ENCODE measurements at regions not wholly inside any gene's neighbourhood (a gene's known extent, or its start where the extent isn't known, plus 50 kb on each side); places are given as distances from the start of the nearest gene placed in this dataset.
"Not testable (repeated sequence)": the region's sequence is repeated elsewhere in the genome, so short reads cannot be mapped to it uniquely, and the experiment has no call there.

DNA sequence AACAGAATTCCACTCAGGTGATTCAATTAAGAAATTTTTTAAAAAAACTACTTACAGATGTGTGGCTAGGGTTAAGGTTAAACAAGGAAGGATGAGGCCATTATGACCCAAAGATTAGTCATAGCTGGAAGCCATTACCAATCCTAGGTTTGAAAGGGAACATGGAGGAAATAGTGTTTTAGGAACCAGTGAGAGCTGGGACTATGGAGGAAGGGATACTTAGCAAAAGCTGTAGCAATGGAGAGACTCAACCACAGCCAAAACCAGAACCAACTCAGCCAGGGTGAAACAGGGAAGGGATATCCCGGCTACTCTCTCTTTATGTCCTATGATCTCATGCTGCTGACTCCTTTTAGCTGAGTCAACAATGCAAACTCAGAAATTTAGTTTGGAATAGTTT lies 148.6 kb upstream of the CNKSR2 start:
- DNase-seq: no peak

- DNase-seq: not testable (repeated sequence)
Observed at GRCh38 chrX:21228974-21229373, 145.2 kb upstream of the CNKSR2 start.

- no peak for DNase-seq
Observed at GRCh38 chrX:21255032-21255618, 119.1 kb upstream of the CNKSR2 start.

GRCh38 chrX:21266949-21267348 lies 107.3 kb upstream of the CNKSR2 start:
- DNase-seq: no peak

DNA sequence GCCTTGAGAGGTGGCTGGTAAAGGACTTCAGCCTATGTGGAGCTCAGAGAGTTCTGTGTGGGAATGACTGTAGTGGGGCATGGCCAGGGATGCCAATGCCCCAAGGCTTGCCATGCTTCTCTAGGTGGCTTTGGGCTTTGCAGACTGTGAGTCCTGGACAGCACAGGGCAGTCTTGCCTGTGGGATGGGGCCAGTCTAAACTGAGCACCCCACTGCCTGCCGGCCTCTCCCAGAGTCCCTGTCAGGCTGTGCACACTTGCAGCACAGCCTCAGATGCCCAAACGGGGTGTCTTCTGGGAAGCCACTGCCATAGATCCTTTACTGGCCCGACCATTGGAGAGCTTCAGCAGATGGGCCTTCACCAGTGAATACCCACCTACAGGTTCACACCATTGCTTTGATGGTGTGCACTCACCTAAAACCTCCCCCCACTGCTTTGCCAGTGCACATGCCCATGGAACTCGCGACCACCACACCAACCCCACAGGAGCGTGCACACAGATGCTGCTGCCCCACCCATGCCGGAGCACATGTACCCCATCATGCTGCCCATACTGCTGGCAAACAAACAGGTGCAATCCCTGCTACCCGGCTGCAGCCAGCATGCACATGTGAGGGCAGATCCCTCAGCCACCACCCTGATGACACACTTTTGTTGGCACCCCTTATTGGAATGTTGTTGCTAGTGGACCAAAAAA lies 97.3 kb upstream of the CNKSR2 start:
- no peak for DNase-seq

DNA sequence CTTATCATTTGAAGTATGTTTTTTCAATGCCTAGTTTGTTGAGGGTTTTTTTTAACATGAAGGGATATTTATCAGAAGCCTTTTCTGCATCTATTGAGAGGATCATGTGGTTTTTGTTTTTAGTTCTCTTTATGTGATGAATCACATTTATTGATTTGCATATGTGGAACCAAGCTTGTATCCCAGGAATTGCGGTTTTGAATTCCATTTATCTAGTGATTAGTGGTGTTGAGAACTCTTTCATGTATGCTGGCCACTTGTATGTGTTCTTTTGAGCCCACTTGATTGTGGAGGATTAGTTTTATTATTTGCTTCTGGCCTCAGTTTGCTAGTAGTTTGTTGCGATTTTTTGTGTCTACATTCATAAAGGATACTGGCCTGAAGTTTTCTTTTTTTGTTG lies 85.0 kb upstream of the CNKSR2 start:
- DNase-seq: no peak

DNA sequence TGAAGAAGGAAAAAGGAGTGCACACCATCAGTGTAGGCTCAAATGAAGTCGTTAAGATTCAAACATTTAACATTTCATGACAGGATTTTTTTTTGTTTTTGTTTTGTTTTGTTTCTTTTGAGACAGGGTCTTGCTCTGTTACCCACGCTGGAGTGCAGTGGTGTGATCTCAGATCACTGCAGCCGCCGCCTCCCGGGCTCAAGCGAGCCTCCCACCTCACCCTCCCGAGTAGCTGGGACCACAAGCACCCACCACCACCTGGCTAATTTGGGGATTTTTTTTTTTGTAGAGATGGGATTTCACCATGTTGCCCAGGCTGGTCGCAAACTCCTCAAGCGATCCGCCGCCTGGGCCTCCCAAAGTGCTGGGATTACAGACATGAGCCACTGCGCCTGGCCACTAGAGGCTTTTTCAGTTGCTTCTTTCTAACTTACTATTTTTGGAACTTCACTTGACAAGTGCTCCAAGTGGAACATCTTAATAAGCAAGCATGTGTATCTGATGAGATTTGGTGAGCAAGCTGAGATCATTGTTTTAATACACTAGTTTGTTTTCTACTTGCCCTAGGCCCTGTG lies 78.9 kb upstream of the CNKSR2 start:
- no peak for DNase-seq

GRCh38 chrX:21305799-21306336 lies 68.3 kb upstream of the CNKSR2 start:
- no peak for DNase-seq

GRCh38 chrX:21319323-21319722 lies 54.9 kb upstream of the CNKSR2 start:
- DNase-seq: no peak

All from NCI-H2107 (cell line).